ENCODE measurements at regions not wholly inside any gene's neighbourhood (a gene's known extent, or its start where the extent isn't known, plus 50 kb on each side); places are given as distances from the start of the nearest gene placed in this dataset.

DNA sequence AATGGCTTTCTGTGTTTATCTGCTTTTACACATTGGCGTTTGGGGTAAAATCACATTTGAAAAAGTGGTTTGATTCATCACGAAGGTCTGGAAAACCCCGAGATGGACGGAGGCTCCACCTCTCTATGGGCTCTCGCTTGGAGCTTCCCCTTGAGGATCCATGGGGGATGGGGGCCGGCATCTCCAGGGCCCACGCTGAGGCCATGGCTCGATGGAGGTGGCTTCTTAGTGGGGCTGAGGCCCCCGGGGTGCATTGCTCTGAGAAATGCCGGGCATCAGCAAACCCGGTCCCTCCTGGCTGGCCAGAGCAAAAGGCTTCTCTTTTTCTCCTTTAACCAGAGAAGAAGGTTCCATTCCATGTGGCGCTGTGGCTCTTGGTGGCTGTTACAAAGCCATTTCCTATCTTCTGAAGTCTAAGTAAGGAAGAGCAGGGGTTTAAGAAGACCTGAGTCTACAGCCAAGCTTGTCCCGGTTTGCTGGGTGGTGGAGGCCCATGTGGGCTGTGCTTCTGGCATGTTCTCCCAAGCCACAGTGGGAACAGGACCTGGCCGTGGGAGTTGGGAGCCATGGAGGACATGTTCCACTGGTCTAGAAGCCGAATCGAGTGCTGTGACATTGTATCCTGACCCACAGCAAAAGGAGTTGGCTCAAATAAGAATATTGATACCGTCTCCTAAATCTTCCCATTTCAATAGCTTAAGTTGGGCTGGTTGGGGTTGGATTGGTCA is 243.5 kb upstream of the PITRM1 start:
- no peak for TF ChIP-seq TEAD4 (IDR thresholded peaks at IDR 0.05; ENCODE audit: borderline replicate concordance, insufficient read depth)
- TF ChIP-seq, protein P1, sequence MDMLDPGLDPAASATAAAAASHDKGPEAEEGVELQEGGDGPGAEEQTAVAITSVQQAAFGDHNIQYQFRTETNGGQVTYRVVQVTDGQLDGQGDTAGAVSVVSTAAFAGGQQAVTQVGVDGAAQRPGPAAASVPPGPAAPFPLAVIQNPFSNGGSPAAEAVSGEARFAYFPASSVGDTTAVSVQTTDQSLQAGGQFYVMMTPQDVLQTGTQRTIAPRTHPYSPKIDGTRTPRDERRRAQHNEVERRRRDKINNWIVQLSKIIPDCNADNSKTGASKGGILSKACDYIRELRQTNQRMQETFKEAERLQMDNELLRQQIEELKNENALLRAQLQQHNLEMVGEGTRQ (IDR thresholded peaks at IDR 0.05; ENCODE audit: borderline replicate concordance, low read depth, low read length), result no peak
- no peak for TF ChIP-seq EZH2phosphoT487 (IDR thresholded peaks at IDR 0.05; ENCODE audit: borderline replicate concordance, low read depth)
- TF ChIP-seq YY1 (IDR thresholded peaks at IDR 0.05; ENCODE audit: low read depth), result no peak
- TF ChIP-seq POLR2AphosphoS5 (IDR thresholded peaks at IDR 0.05; ENCODE audit: low read depth, low read length), result no peak
- no peak for TF ChIP-seq SIN3A (IDR thresholded peaks at IDR 0.05; ENCODE audit: borderline replicate concordance, low read depth, low read length)
- no peak for TF ChIP-seq USF1 (IDR thresholded peaks at IDR 0.05; ENCODE audit: borderline replicate concordance, low read depth)
- no peak for TF ChIP-seq FOSL2 (IDR thresholded peaks at IDR 0.05; ENCODE audit: borderline replicate concordance, low read depth)
- TF ChIP-seq, protein P2, sequence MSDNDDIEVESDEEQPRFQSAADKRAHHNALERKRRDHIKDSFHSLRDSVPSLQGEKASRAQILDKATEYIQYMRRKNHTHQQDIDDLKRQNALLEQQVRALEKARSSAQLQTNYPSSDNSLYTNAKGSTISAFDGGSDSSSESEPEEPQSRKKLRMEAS (IDR thresholded peaks at IDR 0.05; ENCODE audit: low read depth), result no peak
- TF ChIP-seq, protein P3, sequence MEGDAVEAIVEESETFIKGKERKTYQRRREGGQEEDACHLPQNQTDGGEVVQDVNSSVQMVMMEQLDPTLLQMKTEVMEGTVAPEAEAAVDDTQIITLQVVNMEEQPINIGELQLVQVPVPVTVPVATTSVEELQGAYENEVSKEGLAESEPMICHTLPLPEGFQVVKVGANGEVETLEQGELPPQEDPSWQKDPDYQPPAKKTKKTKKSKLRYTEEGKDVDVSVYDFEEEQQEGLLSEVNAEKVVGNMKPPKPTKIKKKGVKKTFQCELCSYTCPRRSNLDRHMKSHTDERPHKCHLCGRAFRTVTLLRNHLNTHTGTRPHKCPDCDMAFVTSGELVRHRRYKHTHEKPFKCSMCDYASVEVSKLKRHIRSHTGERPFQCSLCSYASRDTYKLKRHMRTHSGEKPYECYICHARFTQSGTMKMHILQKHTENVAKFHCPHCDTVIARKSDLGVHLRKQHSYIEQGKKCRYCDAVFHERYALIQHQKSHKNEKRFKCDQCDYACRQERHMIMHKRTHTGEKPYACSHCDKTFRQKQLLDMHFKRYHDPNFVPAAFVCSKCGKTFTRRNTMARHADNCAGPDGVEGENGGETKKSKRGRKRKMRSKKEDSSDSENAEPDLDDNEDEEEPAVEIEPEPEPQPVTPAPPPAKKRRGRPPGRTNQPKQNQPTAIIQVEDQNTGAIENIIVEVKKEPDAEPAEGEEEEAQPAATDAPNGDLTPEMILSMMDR (IDR thresholded peaks at IDR 0.05), result no peak

Measured in SK-N-SH (cell line).